Lung microvascular endothelial cell (primary cell): ENCODE measurements at regions not wholly inside any gene's neighbourhood (a gene's known extent, or its start where the extent isn't known, plus 50 kb on each side); places are given as distances from the start of the nearest gene placed in this dataset.
"Not testable (repeated sequence)": the region's sequence is repeated elsewhere in the genome, so short reads cannot be mapped to it uniquely, and the experiment has no call there.

ENCODE experiments used
- DNase-seq, 2 donors: peaks; one replicate each; pipeline versions ENCODE4 v3.0.0 to v3.0.0-alpha.2; 2010; ENCODE audit warnings: low read depth in 2 of 2

DNA sequence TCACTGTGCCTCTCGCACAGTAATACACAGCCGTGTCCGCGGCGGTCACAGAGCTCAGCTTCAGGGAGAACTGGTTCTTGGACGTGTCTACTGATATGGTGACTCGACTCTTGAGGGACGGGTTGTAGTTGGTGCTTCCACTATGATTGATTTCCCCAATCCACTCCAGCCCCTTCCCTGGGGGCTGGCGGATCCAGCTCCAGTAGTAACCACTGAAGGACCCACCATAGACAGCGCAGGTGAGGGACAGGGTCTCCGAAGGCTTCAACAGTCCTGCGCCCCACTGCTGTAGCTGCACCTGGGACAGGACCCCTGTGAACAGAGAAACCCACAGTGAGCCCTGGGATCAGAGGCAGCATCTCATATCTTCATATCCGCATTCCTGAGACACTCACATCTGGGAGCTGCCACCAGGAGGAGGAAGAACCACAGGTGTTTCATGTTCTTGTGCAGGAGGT, 847.3 kb downstream of the TMEM121 start:
- DNase-seq = not testable (repeated sequence)

GRCh38 chr14:106377432-106377831, 851.0 kb downstream of the TMEM121 start:
- no peak for DNase-seq

DNA sequence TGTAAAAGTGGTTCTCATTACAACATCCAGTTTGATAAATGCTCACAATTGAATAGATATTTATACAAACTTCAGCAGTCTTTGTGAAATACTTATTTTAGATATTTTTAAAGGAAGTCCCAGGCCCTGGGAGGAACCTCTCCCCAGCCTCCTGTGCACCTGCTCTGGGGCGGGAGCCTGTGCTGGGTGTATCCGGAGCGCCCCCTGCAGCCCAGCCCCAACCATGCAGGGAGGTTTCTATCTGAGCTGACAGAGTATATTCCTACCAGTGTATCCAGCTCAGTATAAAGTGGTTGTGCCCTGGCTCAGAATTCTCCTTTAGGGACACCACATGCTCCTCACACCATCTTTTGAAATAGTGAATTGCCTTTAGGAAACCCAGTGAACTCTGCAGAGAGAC, 851.8 kb downstream of the TMEM121 start:
- no peak for DNase-seq

- no peak for DNase-seq
Measured at GRCh38 chr14:106380740-106381139, 854.4 kb downstream of the TMEM121 start.

DNA sequence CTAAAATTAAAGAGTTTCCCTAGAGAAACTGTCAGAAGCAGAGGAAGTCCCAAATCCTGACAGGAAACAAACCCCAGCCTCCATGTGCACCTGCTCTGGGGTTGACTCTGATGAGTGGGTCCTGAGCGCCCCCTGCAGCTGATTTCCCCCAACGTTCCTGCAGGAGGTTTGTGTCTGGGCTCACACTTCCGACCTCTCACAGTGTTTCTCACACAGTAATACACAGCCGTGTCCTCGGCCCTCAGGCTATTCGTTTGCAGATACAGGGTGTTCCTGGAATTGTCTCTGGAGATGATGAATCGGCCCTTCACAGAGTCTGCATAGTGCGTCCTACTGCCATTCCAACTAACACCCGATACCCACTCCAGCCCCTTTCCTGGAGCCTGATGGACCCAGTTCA, 862.8 kb downstream of the TMEM121 start:
- not testable (repeated sequence) for DNase-seq

- DNase-seq = no peak
Measured at GRCh38 chr14:106390401-106390800, 864.0 kb downstream of the TMEM121 start.

GRCh38 chr14:106390947-106391346, 864.6 kb downstream of the TMEM121 start:
- no peak for DNase-seq

- DNase-seq = no peak
Measured at GRCh38 chr14:106393742-106394141, 867.4 kb downstream of the TMEM121 start.

- DNase-seq = no peak
Measured at GRCh38 chr14:106395456-106396050, 869.2 kb downstream of the TMEM121 start.

GRCh38 chr14:106396999-106397398, 870.6 kb downstream of the TMEM121 start:
- no peak for DNase-seq

DNA sequence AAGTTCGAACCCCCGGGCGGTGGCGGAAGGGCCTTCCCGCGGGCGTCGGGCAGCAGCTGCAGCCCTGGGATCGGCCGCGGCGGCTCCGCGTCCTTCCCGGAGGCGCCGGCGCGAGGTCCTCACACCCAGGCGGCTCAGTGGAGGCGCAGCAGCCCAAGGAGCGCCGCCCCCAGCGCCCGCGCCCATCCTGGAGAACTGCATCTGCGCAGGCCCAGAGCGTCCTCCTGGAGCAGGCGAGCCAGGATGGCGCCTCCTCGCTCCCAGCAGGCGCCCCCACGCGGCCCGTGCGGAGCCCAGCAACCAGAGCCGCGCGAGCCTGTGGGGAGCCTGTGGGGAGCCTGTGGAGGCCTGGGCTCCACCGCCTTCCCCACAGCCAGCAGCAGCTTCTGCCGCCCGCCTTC, 872.5 kb downstream of the TMEM121 start:
- DNase-seq = not testable (repeated sequence)

DNA sequence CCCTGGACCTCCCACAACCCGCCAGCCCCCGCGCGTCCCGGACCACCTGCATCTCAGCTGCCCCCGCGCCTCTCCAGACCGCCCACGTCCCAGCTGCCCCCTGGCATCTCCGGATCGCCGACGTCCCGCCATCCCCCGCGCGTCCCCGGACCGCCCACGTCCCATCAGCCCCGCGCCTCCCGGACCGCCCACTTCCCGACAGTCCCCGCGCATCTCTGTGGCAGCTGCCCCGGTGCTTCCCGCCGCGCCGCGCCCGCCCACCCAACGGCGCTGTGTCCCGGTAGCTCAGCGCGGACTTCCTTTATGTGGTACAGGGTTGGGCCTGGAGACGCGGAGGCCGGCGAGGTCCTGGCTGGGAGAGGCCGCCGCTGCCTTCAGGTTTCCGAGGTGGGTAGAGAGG, 874.9 kb downstream of the TMEM121 start:
- not testable (repeated sequence) for DNase-seq

DNA sequence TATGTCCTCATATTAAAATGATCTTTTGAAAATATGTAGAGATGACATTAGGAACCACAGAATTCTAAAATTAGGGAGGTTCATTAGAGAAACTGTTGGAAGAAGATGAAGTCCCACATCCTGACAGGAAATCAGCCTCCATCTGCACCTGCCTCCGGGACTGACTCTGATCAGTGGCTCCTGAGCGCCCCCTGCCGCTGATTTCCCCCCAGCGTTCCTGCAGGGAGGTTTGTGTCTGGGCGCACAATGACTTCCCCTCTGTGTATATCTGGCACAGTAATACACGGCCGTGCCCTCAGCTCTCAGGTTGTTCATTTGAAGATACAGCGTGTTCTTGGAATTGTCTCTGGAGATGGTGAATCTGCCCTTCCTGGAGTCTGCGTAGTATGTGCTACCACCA, 883.8 kb downstream of the TMEM121 start:
- DNase-seq = not testable (repeated sequence)

DNA sequence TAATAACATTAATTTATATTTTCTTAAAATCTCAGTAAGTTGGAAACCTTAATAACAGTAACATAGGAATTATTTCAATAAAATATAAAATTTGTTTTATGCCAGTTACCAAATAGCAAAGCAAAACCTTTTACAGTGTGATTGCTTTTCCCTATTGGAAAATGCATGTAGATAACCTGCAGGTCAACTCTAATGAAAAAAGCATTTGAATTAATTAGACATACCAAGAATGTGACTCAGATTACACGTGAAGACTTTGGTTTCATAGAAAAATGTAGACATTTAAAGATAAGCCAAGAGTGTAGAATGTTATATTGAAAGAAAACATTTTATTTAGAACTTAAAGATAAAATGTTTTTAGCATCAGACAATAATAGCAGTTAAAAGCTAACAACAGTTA, 888.1 kb downstream of the TMEM121 start:
- no peak for DNase-seq

DNA sequence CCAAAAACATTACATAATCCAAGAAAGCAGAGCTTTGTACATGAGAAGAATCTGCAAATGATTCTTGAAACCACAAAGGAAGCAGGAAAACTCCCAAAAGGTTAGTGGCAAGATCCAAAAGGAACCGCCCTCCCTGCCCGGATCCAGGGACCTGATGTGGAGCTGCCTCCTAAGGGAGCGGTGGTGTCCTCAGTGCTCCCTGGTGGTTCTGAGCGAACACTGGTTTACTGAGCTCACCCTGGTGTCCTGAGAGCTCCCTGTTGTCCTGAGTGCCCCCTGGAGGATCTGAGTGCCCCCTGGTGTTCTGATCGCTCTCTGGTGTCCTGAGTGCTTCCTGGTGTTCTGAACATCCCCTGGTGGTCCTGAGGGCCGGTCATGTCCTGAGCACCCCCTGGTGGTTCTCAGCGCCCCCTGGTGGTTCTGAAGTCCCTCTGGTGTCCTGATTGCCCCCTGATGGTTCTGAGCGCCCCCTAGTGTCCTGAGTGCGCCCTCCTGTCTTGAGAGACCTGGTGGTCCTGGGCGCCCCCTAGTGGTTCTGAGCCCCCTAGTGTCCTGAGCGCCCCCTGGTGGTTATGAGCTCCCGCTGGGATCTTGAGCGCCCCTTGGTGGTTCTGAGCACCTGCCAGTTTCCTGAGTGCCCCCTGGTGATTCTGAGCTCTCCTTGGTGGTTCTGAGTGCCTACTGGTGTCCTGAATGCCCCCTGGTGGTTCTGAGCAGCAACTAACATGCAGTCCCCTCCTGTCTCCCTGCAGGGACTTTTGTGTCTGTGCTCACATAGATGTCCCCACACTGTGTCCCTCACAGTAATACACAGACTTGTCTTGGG, 891.1 kb downstream of the TMEM121 start:
- peak; percentile 7 to 22 for DNase-seq

DNA sequence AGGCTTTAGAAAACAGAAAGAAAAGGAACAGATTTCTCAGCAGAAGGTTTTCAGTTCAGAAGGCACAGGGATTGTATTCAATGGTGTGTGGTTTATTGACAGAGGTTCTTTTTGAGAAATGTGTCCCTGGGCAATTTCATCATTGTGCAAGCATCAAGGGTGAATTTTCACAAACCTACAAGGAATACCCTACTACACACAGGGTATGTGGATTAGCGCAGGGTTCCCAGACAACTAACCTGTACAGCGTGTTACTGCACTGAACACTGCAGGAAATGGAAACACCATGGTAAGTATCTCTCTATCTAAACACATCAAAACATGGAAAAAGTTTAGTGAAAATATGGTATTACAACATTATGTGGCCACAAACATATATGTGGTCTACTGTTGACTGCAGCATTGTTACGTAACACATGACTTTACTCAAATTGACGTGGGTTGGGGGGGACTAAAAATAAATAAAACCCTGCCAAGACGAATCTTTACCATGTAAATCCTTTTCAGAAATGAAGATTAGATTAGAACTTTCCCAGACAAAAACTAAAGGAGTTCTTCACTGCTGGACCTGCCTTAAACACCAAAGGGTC, 893.1 kb downstream of the TMEM121 start:
- no peak for DNase-seq

- DNase-seq = peak; percentile 21 to 44
Measured at GRCh38 chr14:106421431-106422033, 895.1 kb downstream of the TMEM121 start.

GRCh38 chr14:106422066-106422465, 895.7 kb downstream of the TMEM121 start:
- DNase-seq = no peak

- not testable (repeated sequence) for DNase-seq
Measured at GRCh38 chr14:106425150-106425549, 898.8 kb downstream of the TMEM121 start.

DNA sequence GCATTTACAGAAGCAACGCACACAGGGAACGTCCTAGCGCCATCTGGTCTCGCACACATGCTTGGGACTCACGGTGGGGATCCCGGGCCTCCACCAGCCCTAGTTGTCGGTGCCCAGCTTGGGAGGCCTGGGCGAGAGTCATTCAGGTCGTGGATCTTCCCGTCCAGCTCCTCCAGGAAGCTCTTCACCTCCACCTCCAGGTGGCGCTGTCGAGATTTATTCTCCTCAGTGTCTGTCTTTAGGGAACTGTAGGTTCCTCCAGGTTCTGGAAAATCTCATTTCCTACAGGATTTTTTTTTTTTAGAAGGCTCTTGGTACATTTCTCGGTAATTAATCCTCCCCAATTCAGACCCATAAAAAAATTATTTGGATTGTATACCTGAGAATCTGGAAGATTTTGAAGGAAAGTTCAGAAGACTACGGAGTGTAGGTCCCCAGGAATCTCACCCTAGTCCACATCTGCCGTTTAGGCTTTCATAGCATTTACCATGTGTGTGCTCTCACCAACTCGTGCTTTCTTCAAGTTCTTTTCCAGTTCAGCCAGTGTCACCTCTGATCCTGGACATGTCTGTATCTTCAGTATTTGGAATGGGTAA, 910.0 kb downstream of the TMEM121 start:
- peak; percentile 26 to 52 for DNase-seq

DNA sequence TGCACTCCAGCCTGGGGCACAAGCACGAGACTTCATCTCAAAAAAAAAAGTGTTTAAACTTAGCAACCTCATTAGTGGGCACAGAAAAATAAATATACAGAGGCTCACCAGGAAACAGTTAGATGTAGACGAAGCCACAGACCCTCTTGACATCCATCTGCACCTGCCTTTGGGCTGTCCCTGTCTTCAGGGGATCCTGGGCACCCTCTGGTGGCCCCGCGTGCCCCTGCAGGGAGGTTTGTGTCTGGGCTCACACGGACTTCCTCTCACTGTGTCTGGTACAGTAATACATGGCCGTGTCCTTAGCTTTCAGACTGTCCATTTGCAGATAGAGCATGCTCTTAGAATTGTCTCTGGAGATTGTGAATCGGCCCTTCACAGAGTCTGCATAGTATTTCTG, 916.5 kb downstream of the TMEM121 start:
- DNase-seq = no peak

- no peak for DNase-seq
Measured at GRCh38 chr14:106455026-106455425, 928.6 kb downstream of the TMEM121 start.
